ENCODE measurements at regions not wholly inside any gene's neighbourhood (a gene's known extent, or its start where the extent isn't known, plus 50 kb on each side); places are given as distances from the start of the nearest gene placed in this dataset.

DNA sequence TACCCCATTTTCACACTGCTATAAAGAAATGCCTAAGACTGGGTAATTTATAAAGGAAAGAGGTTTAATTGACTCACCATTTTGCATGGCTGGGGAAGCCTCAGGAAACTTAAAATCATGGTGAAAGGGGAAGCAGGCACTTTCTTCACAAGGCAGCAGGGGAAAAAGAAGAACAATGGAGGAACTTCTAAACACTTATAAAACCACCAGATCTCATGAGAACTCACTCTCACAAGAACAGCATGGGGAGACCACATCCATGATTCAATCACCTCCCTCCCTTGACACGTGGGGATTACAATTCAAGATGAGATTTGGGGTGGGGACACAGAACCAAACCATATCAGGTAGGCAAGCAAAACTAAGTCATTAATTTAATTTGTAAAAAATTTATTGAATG, 343.2 kb downstream of the FRK start:
- Histone ChIP-seq H3K27ac (ENCODE audit: low read depth, low read length) (no peak overlapping the region), H4K20me1 (ENCODE audit: insufficient read depth, low read length) (no peaks in the 10 kb centered on the region), H3K4me1 (ENCODE audit: insufficient read depth, low read length) (no peaks in the 10 kb centered on the region), H3K9me3 (ENCODE audit: insufficient read depth, low read depth, low read length) (no peaks in the 10 kb centered on the region), H3K4me3 (ENCODE audit: insufficient read depth, low read depth, low read length) (no peak overlapping the region), H3K9ac (ENCODE audit: low read length) (no peak overlapping the region), H3K36me3 (ENCODE audit: insufficient read depth, low read length) (no peaks in the 10 kb centered on the region), H3K79me2 (ENCODE audit: insufficient read depth, low read length) (no peaks in the 10 kb centered on the region), H3K4me2 (ENCODE audit: low read length) (no peak overlapping the region), H3K27me3 (ENCODE audit: insufficient read depth, low read length) (no peaks in the 10 kb centered on the region), H2AFZ (ENCODE audit: low read depth, low read length) (no peak overlapping the region)
- DNase-seq (ENCODE audit: low read depth) = no peak
- TF ChIP-seq CTCF (IDR thresholded peaks at IDR 0.05; ENCODE audit: insufficient read depth, low read depth, low read length) (no peak), EZH2 (IDR thresholded peaks at IDR 0.05; ENCODE audit: insufficient read depth, low read length) (no peak)
- Mint-ChIP-seq H3K4me1 (ENCODE audit: low read depth, unreplicated experiment) (no peaks in the 10 kb centered on the region), H3K36me3 (ENCODE audit: low read depth, unreplicated experiment) (no peaks in the 10 kb centered on the region), H3K27ac (ENCODE audit: unreplicated experiment) (no peak overlapping the region), H3K9me3 (ENCODE audit: unreplicated experiment) (no peaks in the 10 kb centered on the region), H3K4me3 (ENCODE audit: unreplicated experiment) (no peak overlapping the region), H3K27me3 (ENCODE audit: low read depth, unreplicated experiment) (peaks cover 3% of the 10 kb centered on the region)
- FAIRE-seq = no peak

GRCh38 chr6:115717062-115717461, 343.6 kb downstream of the FRK start:
- no peak for FAIRE-seq

More at GRCh38 chr6:115717062-115717461, 343.6 kb downstream of the FRK start:
- Histone ChIP-seq H3K4me1 (ENCODE audit: insufficient read depth, low read length) (no peaks in the 10 kb centered on the region), H4K20me1 (ENCODE audit: insufficient read depth, low read length) (no peaks in the 10 kb centered on the region), H3K4me3 (ENCODE audit: insufficient read depth, low read depth, low read length) (no peak overlapping the region), H3K27me3 (ENCODE audit: insufficient read depth, low read length) (no peaks in the 10 kb centered on the region), H3K79me2 (ENCODE audit: insufficient read depth, low read length) (no peaks in the 10 kb centered on the region), H3K27ac (ENCODE audit: low read depth, low read length) (no peak overlapping the region), H3K9ac (ENCODE audit: low read length) (no peak overlapping the region), H3K4me2 (ENCODE audit: low read length) (no peak overlapping the region), H2AFZ (ENCODE audit: low read depth, low read length) (no peak overlapping the region), H3K36me3 (ENCODE audit: insufficient read depth, low read length) (no peaks in the 10 kb centered on the region), H3K9me3 (ENCODE audit: insufficient read depth, low read depth, low read length) (no peaks in the 10 kb centered on the region)
- Mint-ChIP-seq H3K27ac (ENCODE audit: unreplicated experiment) (no peak overlapping the region), H3K4me3 (ENCODE audit: unreplicated experiment) (no peak overlapping the region), H3K27me3 (ENCODE audit: low read depth, unreplicated experiment) (peaks cover 3% of the 10 kb centered on the region), H3K36me3 (ENCODE audit: low read depth, unreplicated experiment) (no peaks in the 10 kb centered on the region), H3K4me1 (ENCODE audit: low read depth, unreplicated experiment) (no peaks in the 10 kb centered on the region), H3K9me3 (ENCODE audit: unreplicated experiment) (no peaks in the 10 kb centered on the region)
- TF ChIP-seq EZH2 (IDR thresholded peaks at IDR 0.05; ENCODE audit: insufficient read depth, low read length) = no peak
- no peak for TF ChIP-seq CTCF (IDR thresholded peaks at IDR 0.05; ENCODE audit: insufficient read depth, low read depth, low read length)
- no peak for DNase-seq (ENCODE audit: low read depth)

Measured in astrocyte (in vitro differentiated cells and primary cell).